ENCODE measurements at regions not wholly inside any gene's neighbourhood (a gene's known extent, or its start where the extent isn't known, plus 50 kb on each side); places are given as distances from the start of the nearest gene placed in this dataset.

DNA sequence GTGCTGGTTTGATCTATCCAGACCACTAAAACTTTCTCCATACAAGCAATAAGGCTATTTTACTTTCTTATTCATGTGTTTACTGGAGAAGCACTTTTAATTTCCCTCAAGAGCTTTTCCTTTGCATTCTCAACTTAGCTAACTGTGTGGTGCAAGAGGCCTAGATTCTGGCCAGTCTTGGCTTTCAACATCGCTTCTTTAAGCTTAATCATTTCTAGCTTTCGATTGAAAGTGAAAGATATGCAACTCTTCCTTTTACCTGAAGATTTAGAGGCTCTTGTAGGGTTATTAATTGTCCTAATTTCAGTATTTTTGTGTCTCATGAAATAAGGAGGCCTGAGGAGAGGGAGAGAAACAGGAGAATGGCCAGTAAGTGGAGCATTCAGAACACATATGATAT lies 234.8 kb upstream of the GADL1 start:
- TF ChIP-seq POLR2A (IDR thresholded peaks at IDR 0.05) (no peak), EP300 (IDR thresholded peaks at IDR 0.05) (no peak), POLR2AphosphoS5 (IDR thresholded peaks at IDR 0.05) (no peak)
- TF ChIP-seq, protein P1, sequence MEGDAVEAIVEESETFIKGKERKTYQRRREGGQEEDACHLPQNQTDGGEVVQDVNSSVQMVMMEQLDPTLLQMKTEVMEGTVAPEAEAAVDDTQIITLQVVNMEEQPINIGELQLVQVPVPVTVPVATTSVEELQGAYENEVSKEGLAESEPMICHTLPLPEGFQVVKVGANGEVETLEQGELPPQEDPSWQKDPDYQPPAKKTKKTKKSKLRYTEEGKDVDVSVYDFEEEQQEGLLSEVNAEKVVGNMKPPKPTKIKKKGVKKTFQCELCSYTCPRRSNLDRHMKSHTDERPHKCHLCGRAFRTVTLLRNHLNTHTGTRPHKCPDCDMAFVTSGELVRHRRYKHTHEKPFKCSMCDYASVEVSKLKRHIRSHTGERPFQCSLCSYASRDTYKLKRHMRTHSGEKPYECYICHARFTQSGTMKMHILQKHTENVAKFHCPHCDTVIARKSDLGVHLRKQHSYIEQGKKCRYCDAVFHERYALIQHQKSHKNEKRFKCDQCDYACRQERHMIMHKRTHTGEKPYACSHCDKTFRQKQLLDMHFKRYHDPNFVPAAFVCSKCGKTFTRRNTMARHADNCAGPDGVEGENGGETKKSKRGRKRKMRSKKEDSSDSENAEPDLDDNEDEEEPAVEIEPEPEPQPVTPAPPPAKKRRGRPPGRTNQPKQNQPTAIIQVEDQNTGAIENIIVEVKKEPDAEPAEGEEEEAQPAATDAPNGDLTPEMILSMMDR (IDR thresholded peaks at IDR 0.05) = no peak
